ENCODE measurements at regions not wholly inside any gene's neighbourhood (a gene's known extent, or its start where the extent isn't known, plus 50 kb on each side); places are given as distances from the start of the nearest gene placed in this dataset.
"Not testable (repeated sequence)": the region's sequence is repeated elsewhere in the genome, so short reads cannot be mapped to it uniquely, and the experiment has no call there.

GRCh38 chr5:44993286-44993685 lies 184.5 kb downstream of the MRPS30 start:
- DNase-seq (ENCODE audit: extremely low spot score in 2 of 2), result no peak
- H3K9me3 ChIP-seq, result no peaks in the 10 kb centered on the region
- H3K4me3 ChIP-seq, result no peak overlapping the region
- TF ChIP-seq POLR2AphosphoS5 (IDR thresholded peaks at IDR 0.05; ENCODE audit: insufficient read depth in 1 of 2, low read depth in 1 of 2) (no peak), CTCF (IDR thresholded peaks at IDR 0.05) (no peak), POLR2A (IDR thresholded peaks at IDR 0.05) (no peak)
- H3K4me1 ChIP-seq, result no peaks in the 10 kb centered on the region
- intact Hi-C loops (cut with DNase I), result no loop called here
- H3K27ac ChIP-seq, result no peak overlapping the region
- no peaks in the 10 kb centered on the region for H3K36me3 ChIP-seq
- no peaks in the 10 kb centered on the region for H3K27me3 ChIP-seq

GRCh38 chr5:44997506-44997905 lies 188.8 kb downstream of the MRPS30 start:
- no peak for TF ChIP-seq POLR2AphosphoS5 (IDR thresholded peaks at IDR 0.05; ENCODE audit: insufficient read depth in 1 of 2, low read depth in 1 of 2)
- no peaks in the 10 kb centered on the region for H3K36me3 ChIP-seq
- intact Hi-C loops (cut with DNase I), result no loop called here
- DNase-seq (ENCODE audit: extremely low spot score in 2 of 2), result no peak
- no peaks in the 10 kb centered on the region for H3K9me3 ChIP-seq
- no peaks in the 10 kb centered on the region for H3K27me3 ChIP-seq
- no peaks in the 10 kb centered on the region for H3K4me1 ChIP-seq
- H3K4me3 ChIP-seq, result no peak overlapping the region
- H3K27ac ChIP-seq, result no peak overlapping the region

- H3K9me3 ChIP-seq; intact Hi-C loops (cut with DNase I); DNase-seq (ENCODE audit: extremely low spot score in 2 of 2); H3K27me3 ChIP-seq; H3K27ac ChIP-seq; H3K4me3 ChIP-seq; H3K4me1 ChIP-seq; H3K36me3 ChIP-seq: not testable (repeated sequence)
These were observed 198.4 kb downstream of the MRPS30 start for GRCh38 chr5:45007102-45007501.

- intact Hi-C loops (cut with DNase I), result no loop called here
- Histone ChIP-seq H3K4me1 (no peaks in the 10 kb centered on the region), H3K27ac (no peak overlapping the region), H3K9me3 (no peaks in the 10 kb centered on the region), H3K36me3 (no peaks in the 10 kb centered on the region), H3K4me3 (no peak overlapping the region), H3K27me3 (no peaks in the 10 kb centered on the region)
- DNase-seq (ENCODE audit: extremely low spot score in 2 of 2), result no peak
- no peak for TF ChIP-seq CTCF (IDR thresholded peaks at IDR 0.05)
- TF ChIP-seq POLR2A (IDR thresholded peaks at IDR 0.05), result no peak
- TF ChIP-seq POLR2AphosphoS5 (IDR thresholded peaks at IDR 0.05; ENCODE audit: insufficient read depth in 1 of 2, low read depth in 1 of 2), result no peak
These were observed 208.8 kb downstream of the MRPS30 start for GRCh38 chr5:45017568-45017967.

GRCh38 chr5:45029553-45029952 lies 220.8 kb downstream of the MRPS30 start:
- H3K27ac ChIP-seq, result no peak overlapping the region
- no peaks in the 10 kb centered on the region for H3K9me3 ChIP-seq
- TF ChIP-seq CTCF (IDR thresholded peaks at IDR 0.05), result no peak
- TF ChIP-seq POLR2AphosphoS5 (IDR thresholded peaks at IDR 0.05; ENCODE audit: insufficient read depth in 1 of 2, low read depth in 1 of 2), result no peak
- no peak for TF ChIP-seq POLR2A (IDR thresholded peaks at IDR 0.05)
- no peaks in the 10 kb centered on the region for H3K27me3 ChIP-seq
- no peak overlapping the region for H3K4me3 ChIP-seq
- H3K4me1 ChIP-seq, result no peaks in the 10 kb centered on the region
- no peak for DNase-seq (ENCODE audit: extremely low spot score in 2 of 2)
- H3K36me3 ChIP-seq, result no peaks in the 10 kb centered on the region
- intact Hi-C loops (cut with DNase I), result no loop called here

- intact Hi-C loops (cut with DNase I), result no loop called here
- H3K27me3 ChIP-seq, result no peaks in the 10 kb centered on the region
- H3K4me1 ChIP-seq, result no peaks in the 10 kb centered on the region
- no peak for TF ChIP-seq POLR2AphosphoS5 (IDR thresholded peaks at IDR 0.05; ENCODE audit: insufficient read depth in 1 of 2, low read depth in 1 of 2)
- no peak for TF ChIP-seq POLR2A (IDR thresholded peaks at IDR 0.05)
- no peak for TF ChIP-seq CTCF (IDR thresholded peaks at IDR 0.05)
- no peak overlapping the region for H3K4me3 ChIP-seq
- no peak for DNase-seq (ENCODE audit: extremely low spot score in 2 of 2)
- H3K36me3 ChIP-seq, result no peaks in the 10 kb centered on the region
- H3K27ac ChIP-seq, result no peak overlapping the region
- no peaks in the 10 kb centered on the region for H3K9me3 ChIP-seq
These were observed 227.2 kb downstream of the MRPS30 start for GRCh38 chr5:45035991-45036390.

Measured in vagina (tissue), 2 donors.